H9 (cell line): ENCODE measurements at regions not wholly inside any gene's neighbourhood (a gene's known extent, or its start where the extent isn't known, plus 50 kb on each side); places are given as distances from the start of the nearest gene placed in this dataset.

Experiments
- DNase-seq: peaks from one replicate; pipeline ENCODE4 v3.0.0-alpha.2; 2017
- H2AFZ ChIP-seq: one replicate; pipeline ENCODE4 v1.6.1; 2013; ENCODE audit warnings: mild to moderate bottlenecking, low read length, control low read depth, moderate library complexity
- H2AK5ac ChIP-seq: 2 replicates; pipeline ENCODE4 v1.6.1; 2013; ENCODE audit warnings: low read length, control low read depth, mixed read lengths; ENCODE audit not compliant: insufficient read length
- H2BK120ac ChIP-seq: one replicate; pipeline ENCODE4 v1.6.1; 2013; ENCODE audit warnings: low read depth, mild to moderate bottlenecking, low read length, control low read depth, inconsistent platforms; ENCODE audit not compliant: poor library complexity, severe bottlenecking
- H2BK12ac ChIP-seq: 2 replicates; pipeline ENCODE4 v1.6.1; 2013; ENCODE audit warnings: low read length, control low read depth, mixed read lengths, low read depth; ENCODE audit not compliant: insufficient read length
- H2BK15ac ChIP-seq: 2 replicates; pipeline ENCODE4 v1.6.1; 2013; ENCODE audit warnings: low read depth, low read length, control low read depth
- H2BK20ac ChIP-seq: one replicate; pipeline ENCODE4 v1.6.1; 2013; ENCODE audit warnings: low read depth, mild to moderate bottlenecking, low read length, control low read depth, inconsistent platforms; ENCODE audit not compliant: poor library complexity, severe bottlenecking
- H2BK5ac ChIP-seq: 2 replicates; pipeline ENCODE4 v1.6.1; 2013; ENCODE audit warnings: low read length, control low read depth, mixed read lengths; ENCODE audit not compliant: insufficient read length
- H3K14ac ChIP-seq: 2 replicates; pipeline ENCODE4 v1.6.1; 2013; ENCODE audit warnings: low read length, control low read depth; ENCODE audit not compliant: insufficient read depth
- H3K18ac ChIP-seq: 2 replicates; pipeline ENCODE4 v1.6.1; 2013; ENCODE audit warnings: low read depth, mild to moderate bottlenecking, mixed read lengths, low read length, control low read depth; ENCODE audit not compliant: insufficient read length
- H3K23ac ChIP-seq: 2 replicates; pipeline ENCODE4 v1.6.1; 2013; ENCODE audit warnings: low read length, control low read depth, mixed read lengths, low read depth; ENCODE audit not compliant: insufficient read length
- H3K23me2 ChIP-seq: 2 replicates; pipeline ENCODE4 v1.6.1; 2013; ENCODE audit warnings: low read depth, mild to moderate bottlenecking, mixed read lengths, low read length, control low read depth; ENCODE audit not compliant: insufficient read length, poor library complexity, severe bottlenecking
- H3K27ac ChIP-seq: 2 replicates; pipeline ENCODE4 v1.5.1; 2013; ENCODE audit warnings: low read length, control low read depth, mixed read lengths, low read depth; ENCODE audit not compliant: insufficient read length
- H3K27me3 ChIP-seq: 2 replicates; pipeline ENCODE4 v1.6.1; 2013; ENCODE audit warnings: low read length, control low read depth, inconsistent platforms; ENCODE audit not compliant: insufficient read depth
- H3K4ac ChIP-seq: 2 replicates; pipeline ENCODE4 v1.6.1; 2013; ENCODE audit warnings: low read depth, mild to moderate bottlenecking, control low read depth, inconsistent platforms, low read length, moderate library complexity
- H3K4me1 ChIP-seq: 2 replicates; pipeline ENCODE4 v1.6.1; 2013; ENCODE audit warnings: low read length, control low read depth, inconsistent platforms; ENCODE audit not compliant: insufficient read depth
- H3K4me2 ChIP-seq: 2 replicates; pipeline ENCODE4 v1.6.1; 2013; ENCODE audit warnings: low read length, control low read depth, mixed read lengths; ENCODE audit not compliant: insufficient read length, insufficient read depth
- H3K56ac ChIP-seq: 2 replicates; pipeline ENCODE4 v1.6.1; 2013; ENCODE audit warnings: low read depth, mild to moderate bottlenecking, mixed read lengths, low read length, control low read depth; ENCODE audit not compliant: insufficient read length
- H3K79me1 ChIP-seq: 2 replicates; pipeline ENCODE4 v1.6.1; 2013; ENCODE audit warnings: low read depth, mild to moderate bottlenecking, moderate library complexity, low read length, control low read depth, inconsistent platforms; ENCODE audit not compliant: insufficient read depth, poor library complexity, severe bottlenecking
- H3K79me2 ChIP-seq: 2 replicates; pipeline ENCODE4 v1.6.1; 2013; ENCODE audit warnings: low read length, control low read depth, inconsistent platforms; ENCODE audit not compliant: insufficient read depth
- H3K9ac ChIP-seq: 2 replicates; pipeline ENCODE4 v1.6.1; 2013; ENCODE audit warnings: low read length, control low read depth, mixed read lengths; ENCODE audit not compliant: insufficient read length; ENCODE audit errors: extremely low read depth
- H3K9me3 ChIP-seq: one replicate; pipeline ENCODE4 v1.6.1; 2013; ENCODE audit warnings: low read depth, low read length, inconsistent platforms; ENCODE audit not compliant: control insufficient read depth
- H3T11ph ChIP-seq: one replicate; pipeline ENCODE4 v1.6.1; 2013; ENCODE audit warnings: mild to moderate bottlenecking, low read length, control low read depth, inconsistent platforms
- H4K20me1 ChIP-seq: one replicate; pipeline ENCODE4 v1.6.1; 2013; ENCODE audit not compliant: control insufficient read depth, insufficient read length, insufficient read depth
- H4K5ac ChIP-seq: 2 replicates; pipeline ENCODE4 v1.6.1; 2013; ENCODE audit warnings: low read depth, mild to moderate bottlenecking, mixed read lengths, low read length, control low read depth; ENCODE audit not compliant: insufficient read length
- H4K8ac ChIP-seq: replicated peaks from 2 replicates; pipeline ENCODE4 v1.6.1; 2013; ENCODE audit warnings: low read length, control low read depth, mixed read lengths, low read depth; ENCODE audit not compliant: insufficient read length
- H4K91ac ChIP-seq: 2 replicates; pipeline ENCODE4 v1.6.1; 2013; ENCODE audit warnings: low read depth, mild to moderate bottlenecking, moderate library complexity, mixed read lengths, low read length, control low read depth; ENCODE audit not compliant: insufficient read length
- H3K27ac Mint-ChIP-seq, 3 experiments: 2 replicates in 2 of 3; 3 replicates in 1 of 3; pipeline ENCODE4 v1.8.0; 2020 to 2021; ENCODE audit warnings: mixed read lengths in 3 of 3, mild to moderate bottlenecking in 1 of 3, moderate library complexity in 1 of 3
- H3K27me3 Mint-ChIP-seq: 2 replicates; pipeline ENCODE4 v1.8.0; 2021; ENCODE audit warnings: low read depth, mild to moderate bottlenecking, moderate library complexity, mixed read lengths
- H3K36me3 Mint-ChIP-seq, 3 experiments: 2 replicates in 2 of 3; 3 replicates in 1 of 3; pipeline ENCODE4 v1.8.0; 2020 to 2021; ENCODE audit warnings: low read depth in 3 of 3, mixed read lengths in 3 of 3; ENCODE audit not compliant: insufficient read depth in 1 of 3
- H3K4me1 Mint-ChIP-seq, 2 experiments: 2 replicates each; pipeline ENCODE4 v1.8.0; 2020; ENCODE audit warnings: mixed read lengths in 2 of 2
- H3K4me3 Mint-ChIP-seq, 2 experiments: 2 replicates in 1 of 2; 3 replicates in 1 of 2; pipeline ENCODE4 v1.8.0; 2020 to 2021; ENCODE audit warnings: mild to moderate bottlenecking in 2 of 2, mixed read lengths in 2 of 2, moderate library complexity in 1 of 2
- H3K9me3 Mint-ChIP-seq, 2 experiments: 2 replicates in 1 of 2; 3 replicates in 1 of 2; pipeline ENCODE4 v1.8.0; 2020; ENCODE audit warnings: mild to moderate bottlenecking in 2 of 2, mixed read lengths in 2 of 2, moderate library complexity in 1 of 2
- WGBS: extraction: QIAGEN DNeasy Blood & Tissue Kit; methylation state at CpG from one replicate; pipeline ENCODE4 v1.1.7; 2013; ENCODE audit warnings: missing lambda C conversion rate, low lambda C conversion rate, mixed read lengths; ENCODE audit not compliant: insufficient read length; ENCODE audit errors: extremely low coverage; 5-methylcytosine and 5-hydroxymethylcytosine counted together
- TF ChIP-seq, protein P1 (sequence below): fragments of 200-600 bp; sonication (generic); conservative IDR thresholded peaks from 3 replicates; pipeline ENCODE4 v1.8.0; 2021; ENCODE audit warnings: antibody characterized with exemption, mild to moderate bottlenecking

DNA sequence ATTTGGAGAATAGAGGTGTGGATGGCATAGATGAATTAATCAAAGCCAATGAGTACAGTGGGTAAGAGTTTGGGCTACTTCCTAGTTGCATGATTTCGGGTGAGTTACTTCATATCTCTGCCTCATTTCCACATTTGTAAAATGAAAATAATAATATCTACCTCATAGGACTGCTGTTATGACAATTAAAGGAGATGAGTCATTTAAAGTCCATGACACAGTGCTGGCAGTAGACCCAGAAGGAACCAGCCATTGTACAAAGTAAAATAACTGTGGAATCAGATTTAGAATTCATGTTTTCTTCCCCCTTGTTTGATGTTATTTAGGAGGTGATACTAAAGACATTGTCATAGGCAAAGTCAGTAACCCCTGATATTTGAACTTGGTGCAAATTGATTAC lies 139.5 kb upstream of the SLC27A6 start:
- no peaks in the 10 kb centered on the region for H3K27me3 Mint-ChIP-seq
- WGBS, result no CpG with 5 or more reads among the region's 1 CpG

More for the DNA sequence above, 139.5 kb upstream of the SLC27A6 start:
- Histone ChIP-seq H3K9ac (no peak overlapping the region), H4K8ac (no peak overlapping the region), H2BK12ac (no peak overlapping the region), H2BK120ac (no peak overlapping the region), H2AFZ (no peak overlapping the region), H2BK20ac (no peak overlapping the region), H3K79me2 (no peaks in the 10 kb centered on the region), H3K18ac (no peak overlapping the region), H3K9me3 (no peaks in the 10 kb centered on the region), H2AK5ac (no peak overlapping the region), H4K20me1 (no peaks in the 10 kb centered on the region), H4K5ac (no peak overlapping the region), H3K4me1 (no peaks in the 10 kb centered on the region), H3T11ph (no peak overlapping the region), H3K23ac (no peak overlapping the region), H3K4me2 (no peak overlapping the region), H2BK5ac (no peak overlapping the region), H3K23me2 (no peaks in the 10 kb centered on the region), H3K56ac (no peak overlapping the region), H3K14ac (no peak overlapping the region), H2BK15ac (no peak overlapping the region), H3K27me3 (no peaks in the 10 kb centered on the region), H3K27ac (no peak overlapping the region), H3K4ac (no peak overlapping the region), H3K79me1 (no peaks in the 10 kb centered on the region), H4K91ac (no peak overlapping the region)
- no peak overlapping the region for H3K4me3 Mint-ChIP-seq
- H3K36me3 Mint-ChIP-seq, result no peaks in the 10 kb centered on the region
- no peak for DNase-seq
- no peak overlapping the region for H3K27ac Mint-ChIP-seq
- H3K9me3 Mint-ChIP-seq, result no peaks in the 10 kb centered on the region
- TF ChIP-seq, protein P1, sequence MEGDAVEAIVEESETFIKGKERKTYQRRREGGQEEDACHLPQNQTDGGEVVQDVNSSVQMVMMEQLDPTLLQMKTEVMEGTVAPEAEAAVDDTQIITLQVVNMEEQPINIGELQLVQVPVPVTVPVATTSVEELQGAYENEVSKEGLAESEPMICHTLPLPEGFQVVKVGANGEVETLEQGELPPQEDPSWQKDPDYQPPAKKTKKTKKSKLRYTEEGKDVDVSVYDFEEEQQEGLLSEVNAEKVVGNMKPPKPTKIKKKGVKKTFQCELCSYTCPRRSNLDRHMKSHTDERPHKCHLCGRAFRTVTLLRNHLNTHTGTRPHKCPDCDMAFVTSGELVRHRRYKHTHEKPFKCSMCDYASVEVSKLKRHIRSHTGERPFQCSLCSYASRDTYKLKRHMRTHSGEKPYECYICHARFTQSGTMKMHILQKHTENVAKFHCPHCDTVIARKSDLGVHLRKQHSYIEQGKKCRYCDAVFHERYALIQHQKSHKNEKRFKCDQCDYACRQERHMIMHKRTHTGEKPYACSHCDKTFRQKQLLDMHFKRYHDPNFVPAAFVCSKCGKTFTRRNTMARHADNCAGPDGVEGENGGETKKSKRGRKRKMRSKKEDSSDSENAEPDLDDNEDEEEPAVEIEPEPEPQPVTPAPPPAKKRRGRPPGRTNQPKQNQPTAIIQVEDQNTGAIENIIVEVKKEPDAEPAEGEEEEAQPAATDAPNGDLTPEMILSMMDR, result no peak
- peaks cover 10 to 11% of the 10 kb centered on the region in 2 experiments for H3K4me1 Mint-ChIP-seq
